Pulmonary artery endothelial cell (primary cell): ENCODE measurements at regions not wholly inside any gene's neighbourhood (a gene's known extent, or its start where the extent isn't known, plus 50 kb on each side); places are given as distances from the start of the nearest gene placed in this dataset.

Source experiments
- DNase-seq: peaks from one replicate; pipeline ENCODE4 v3.0.0-alpha.2; 2011; ENCODE audit warnings: low read depth, low spot score

GRCh38 chr1:99570486-99571089, 75.3 kb upstream of the PALMD start:
- no peak for DNase-seq

GRCh38 chr1:99571092-99571734, 74.7 kb upstream of the PALMD start:
- no peak for DNase-seq

GRCh38 chr1:99573431-99574217, 72.3 kb upstream of the PALMD start:
- no peak for DNase-seq

DNA sequence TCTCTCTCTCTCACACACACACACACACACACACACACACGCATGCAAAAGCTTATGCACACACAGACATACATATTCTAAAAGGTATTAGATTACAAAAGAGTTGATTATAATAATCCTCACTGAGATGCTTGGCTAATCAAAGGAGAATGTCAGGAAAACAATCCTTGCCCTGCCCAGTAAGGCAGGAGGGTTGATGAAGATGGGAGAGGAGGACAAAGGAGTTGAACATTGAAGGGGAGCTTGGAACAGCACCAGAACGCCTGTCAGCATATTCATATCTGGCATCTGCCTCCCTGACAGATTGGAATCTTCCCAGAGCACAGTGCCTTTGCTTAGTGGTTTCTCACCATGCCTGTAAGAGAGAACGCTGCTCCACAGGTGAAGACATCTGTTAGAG, 68.6 kb upstream of the PALMD start:
- no peak for DNase-seq

- DNase-seq: no peak
Measured at GRCh38 chr1:99579691-99580172, 66.2 kb upstream of the PALMD start.

GRCh38 chr1:99580451-99580850, 65.5 kb upstream of the PALMD start:
- peak; percentile 65 for DNase-seq

DNA sequence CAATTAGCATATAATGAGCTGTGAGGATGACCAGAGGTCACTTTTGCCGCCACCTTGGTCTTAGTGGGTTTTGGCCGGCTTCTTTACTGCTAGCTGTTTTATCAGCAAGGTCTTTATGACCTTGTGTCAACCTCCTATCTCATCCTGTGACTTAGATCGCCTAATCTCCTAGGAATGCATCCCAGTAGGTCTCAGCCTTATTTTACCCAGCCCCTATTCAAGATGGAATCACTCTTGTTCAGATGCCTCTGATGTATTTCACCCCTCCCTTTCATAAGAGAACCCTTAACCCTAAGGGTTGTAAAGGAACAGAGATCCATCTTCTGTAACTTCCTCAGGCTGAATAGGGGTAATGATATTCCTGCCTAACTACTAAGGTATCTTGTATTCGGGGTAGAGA, 58.9 kb upstream of the PALMD start:
- no peak for DNase-seq

DNA sequence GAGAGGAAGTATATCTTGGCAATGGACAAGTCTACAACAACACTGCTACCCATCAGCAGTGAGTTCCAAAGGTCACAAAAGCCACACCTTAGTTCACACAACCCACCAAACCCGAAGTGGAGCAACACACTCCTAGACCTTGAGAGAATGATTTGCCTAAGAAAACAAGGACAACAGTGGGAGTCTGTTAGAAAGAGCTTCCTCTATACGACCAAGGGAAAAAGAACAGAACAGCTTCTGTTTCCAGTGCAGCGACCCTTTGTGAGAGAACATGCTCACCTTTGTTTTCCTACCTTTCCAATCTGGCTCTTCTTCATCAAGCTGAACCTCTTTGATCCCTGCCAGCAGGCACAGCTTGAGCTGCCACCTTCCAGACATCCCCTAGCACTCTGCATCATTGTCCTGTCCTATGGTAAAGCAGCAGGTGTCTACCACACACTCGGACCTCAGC, 56.7 kb upstream of the PALMD start:
- no peak for DNase-seq

DNA sequence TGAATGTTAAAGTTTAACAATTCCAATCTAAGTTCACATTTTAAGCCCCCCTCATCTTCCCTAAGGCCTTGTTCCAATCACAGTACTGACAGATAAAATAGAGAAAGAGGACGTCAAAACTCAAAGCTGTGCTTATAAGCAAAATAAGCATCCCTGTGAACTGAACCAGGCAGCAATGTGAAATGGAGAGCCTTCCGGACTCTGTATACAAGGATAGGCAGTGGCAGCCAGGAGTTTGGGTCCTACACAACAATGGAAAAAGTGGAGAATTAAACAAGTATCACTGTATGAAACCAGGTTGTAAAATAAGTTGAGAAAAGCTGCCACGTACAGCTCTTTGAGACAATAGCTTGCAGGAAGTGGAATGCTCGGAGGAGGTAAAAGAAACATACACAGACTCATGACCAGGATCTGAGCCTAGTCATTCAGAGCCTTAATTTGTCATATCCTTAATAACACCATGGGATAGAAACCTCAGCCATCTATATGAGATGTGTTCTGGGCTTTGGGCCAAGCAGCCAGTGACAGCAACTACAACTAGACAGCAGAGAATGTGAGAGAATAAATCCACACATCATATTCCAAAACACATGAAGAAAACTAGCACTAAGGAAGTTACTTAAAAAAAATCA, 55.2 kb upstream of the PALMD start:
- peak; percentile 99 for DNase-seq

- DNase-seq: no peak
Measured at GRCh38 chr1:99591886-99592285, 54.0 kb upstream of the PALMD start.

DNA sequence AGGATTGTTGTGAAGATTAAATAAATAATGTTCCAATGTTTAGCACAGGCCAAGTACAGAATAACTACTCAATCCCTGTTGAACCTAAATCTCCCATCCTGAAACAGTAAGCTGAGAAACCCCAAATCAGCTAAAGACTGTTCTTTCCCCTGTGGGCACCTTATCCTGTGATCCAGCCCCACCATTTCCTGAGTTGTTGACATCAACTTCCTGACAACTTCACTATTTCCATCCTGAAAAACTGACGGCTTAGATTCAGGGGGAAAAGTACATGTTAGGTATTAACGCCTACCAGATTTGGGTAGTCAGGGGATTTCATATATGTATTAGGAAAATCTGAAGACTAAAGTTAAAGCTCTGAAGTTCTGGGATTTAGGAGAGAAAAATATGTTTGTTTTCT, 51.7 kb upstream of the PALMD start:
- DNase-seq: peak; percentile 44

DNA sequence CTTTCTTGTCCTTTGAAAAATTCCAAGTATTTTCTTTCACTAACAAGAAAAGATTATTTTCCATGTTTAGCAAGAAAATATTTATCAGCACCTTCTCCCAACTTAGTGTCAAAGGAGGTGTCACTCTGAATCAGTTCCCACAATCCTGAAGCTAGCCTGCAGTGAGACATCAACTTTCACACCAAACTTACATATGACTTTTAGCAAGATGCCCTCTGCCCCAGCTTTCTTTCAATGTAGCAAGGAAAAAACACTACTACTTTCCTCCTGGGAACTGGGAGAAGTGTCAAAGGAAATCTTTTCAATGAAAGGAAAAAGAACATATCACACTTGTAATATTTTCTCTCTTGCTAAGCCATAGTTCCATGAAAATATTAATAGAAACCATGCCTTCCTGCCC, 50.9 kb upstream of the PALMD start:
- DNase-seq: no peak

DNA sequence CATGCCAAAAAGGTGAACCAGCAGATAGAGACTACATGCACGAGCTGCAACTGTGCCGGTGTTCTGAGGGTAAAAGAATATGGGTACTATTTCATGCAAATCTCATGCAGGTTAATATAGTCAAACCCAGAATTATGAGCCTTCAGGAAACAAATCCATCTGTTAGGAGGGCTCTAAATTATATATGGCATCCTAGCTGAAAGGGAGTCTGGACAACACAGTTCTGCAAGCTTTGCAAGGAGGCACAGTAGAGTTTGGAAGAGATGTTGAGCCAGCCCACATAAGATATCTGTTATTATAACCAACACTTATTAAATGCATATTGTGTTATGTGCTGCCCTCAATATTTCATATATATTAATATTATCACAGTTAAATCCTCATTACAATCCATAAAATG, 50.5 kb upstream of the PALMD start:
- DNase-seq: no peak
